CD8-positive, alpha-beta memory T cell (primary cell): ENCODE measurements at regions not wholly inside any gene's neighbourhood (a gene's known extent, or its start where the extent isn't known, plus 50 kb on each side); places are given as distances from the start of the nearest gene placed in this dataset.
A peak's percentile ranks its signal among the peaks of the same experiment; 100 is the strongest.

Experiments
- CTCF ChIA-PET: fragments of 350-600 bp; sonication (Branson Sonifier 250); formaldehyde crosslinking; loops from one replicate; lab custom pipeline; 2021; ENCODE audit warnings: antibody characterized with exemption; lab: Charles Lee
- POLR2A ChIA-PET: fragments of 350-600 bp; sonication (Branson Sonifier 250); formaldehyde crosslinking; loops from one replicate; lab custom pipeline; 2021; ENCODE audit warnings: antibody characterized with exemption; lab: Charles Lee
- DNase-seq, 5 donors: peaks; one replicate each; pipeline versions ENCODE4 v3.0.0 to v3.0.0-alpha.2; 2020 to 2022; ENCODE audit warnings: mixed read lengths in 1 of 5
- H3K27ac ChIP-seq: one replicate; pipeline ENCODE4 v1.7.0; 2013; ENCODE audit warnings: low read depth, mild to moderate bottlenecking, low read length, moderate library complexity
- H3K27me3 ChIP-seq: 2 replicates; pipeline ENCODE4 v1.7.0; 2013; ENCODE audit warnings: low read length, mild to moderate bottlenecking; ENCODE audit not compliant: insufficient read depth, poor library complexity, severe bottlenecking
- H3K36me3 ChIP-seq: 2 replicates; pipeline ENCODE4 v1.7.0; 2013; ENCODE audit warnings: mild to moderate bottlenecking, low read length, moderate library complexity; ENCODE audit not compliant: insufficient read depth
- H3K4me1 ChIP-seq: 2 replicates; pipeline ENCODE4 v1.7.0; 2013; ENCODE audit warnings: mild to moderate bottlenecking, low read length, moderate library complexity; ENCODE audit not compliant: insufficient read depth
- H3K4me3 ChIP-seq: 2 replicates; pipeline ENCODE4 v1.7.0; 2013; ENCODE audit warnings: mild to moderate bottlenecking, low read length
- H3K9me3 ChIP-seq: 2 replicates; pipeline ENCODE4 v1.7.0; 2013; ENCODE audit warnings: mild to moderate bottlenecking, low read length
- H3K27ac Mint-ChIP-seq, 8 donors: one replicate each; pipeline ENCODE4 v1.8.0; 2020 to 2021; ENCODE audit warnings: mixed read lengths in 8 of 8, mild to moderate bottlenecking in 6 of 8, inconsistent platforms in 3 of 8, moderate library complexity in 3 of 8
- H3K27me3 Mint-ChIP-seq, 2 donors: one replicate each; pipeline ENCODE4 v1.8.0; 2020 to 2021; ENCODE audit warnings: mixed read lengths in 2 of 2, mild to moderate bottlenecking in 1 of 2, moderate library complexity in 1 of 2
- H3K36me3 Mint-ChIP-seq, 3 donors: one replicate each; pipeline ENCODE4 v1.8.0; 2020 to 2021; ENCODE audit warnings: mixed read lengths in 3 of 3, inconsistent platforms in 1 of 3, mild to moderate bottlenecking in 1 of 3
- H3K4me1 Mint-ChIP-seq, 3 donors: one replicate each; pipeline ENCODE4 v1.8.0; 2020 to 2021; ENCODE audit warnings: mixed read lengths in 3 of 3, inconsistent platforms in 1 of 3, mild to moderate bottlenecking in 1 of 3
- H3K4me3 Mint-ChIP-seq, 7 donors: one replicate each; pipeline ENCODE4 v1.8.0; 2020 to 2021; ENCODE audit warnings: mixed read lengths in 7 of 7, mild to moderate bottlenecking in 6 of 7, moderate library complexity in 4 of 7, inconsistent platforms in 2 of 7
- H3K9me3 Mint-ChIP-seq, 5 donors: one replicate each; pipeline ENCODE4 v1.8.0; 2020 to 2022; ENCODE audit warnings: mixed read lengths in 5 of 5, mild to moderate bottlenecking in 3 of 5, moderate library complexity in 2 of 5, inconsistent platforms in 1 of 5

DNA sequence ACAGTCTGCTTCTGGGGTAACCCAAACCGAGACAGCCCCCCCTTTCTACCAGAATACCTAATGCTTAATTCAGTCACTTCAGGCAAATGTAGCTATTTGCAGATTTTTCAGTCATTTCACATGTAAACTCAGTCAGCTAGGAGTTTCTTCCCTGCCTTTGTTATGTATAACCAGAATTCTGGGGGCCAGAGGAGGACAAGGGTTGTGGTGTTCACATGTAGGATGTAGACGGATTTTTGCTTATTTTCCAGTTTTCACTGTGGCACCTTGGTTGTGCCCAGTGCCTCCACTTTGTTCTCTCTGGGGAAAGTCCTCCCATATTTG lies 51.1 kb downstream of the PROKR2 start:
- Histone ChIP-seq H3K4me3 (no peak overlapping the region), H3K27ac (no peak overlapping the region), H3K9me3 (no peaks in the 10 kb centered on the region), H3K4me1 (peaks cover 23% of the 10 kb centered on the region), H3K36me3 (no peaks in the 10 kb centered on the region), H3K27me3 (no peaks in the 10 kb centered on the region)
- Mint-ChIP-seq H3K4me1 (peaks cover 41 to 48% (median 44%) of the 10 kb centered on the region in 3 donors), H3K27ac (no peak overlapping the region), H3K4me3 (no peak overlapping the region), H3K27me3 (peaks cover 0 to 19% of the 10 kb centered on the region in 2 donors), H3K9me3 (no peaks in the 10 kb centered on the region), H3K36me3 (no peaks in the 10 kb centered on the region)
- DNase-seq: no peak
- ChIA-PET POLR2A (no interaction called here), CTCF (no interaction called here)

DNA sequence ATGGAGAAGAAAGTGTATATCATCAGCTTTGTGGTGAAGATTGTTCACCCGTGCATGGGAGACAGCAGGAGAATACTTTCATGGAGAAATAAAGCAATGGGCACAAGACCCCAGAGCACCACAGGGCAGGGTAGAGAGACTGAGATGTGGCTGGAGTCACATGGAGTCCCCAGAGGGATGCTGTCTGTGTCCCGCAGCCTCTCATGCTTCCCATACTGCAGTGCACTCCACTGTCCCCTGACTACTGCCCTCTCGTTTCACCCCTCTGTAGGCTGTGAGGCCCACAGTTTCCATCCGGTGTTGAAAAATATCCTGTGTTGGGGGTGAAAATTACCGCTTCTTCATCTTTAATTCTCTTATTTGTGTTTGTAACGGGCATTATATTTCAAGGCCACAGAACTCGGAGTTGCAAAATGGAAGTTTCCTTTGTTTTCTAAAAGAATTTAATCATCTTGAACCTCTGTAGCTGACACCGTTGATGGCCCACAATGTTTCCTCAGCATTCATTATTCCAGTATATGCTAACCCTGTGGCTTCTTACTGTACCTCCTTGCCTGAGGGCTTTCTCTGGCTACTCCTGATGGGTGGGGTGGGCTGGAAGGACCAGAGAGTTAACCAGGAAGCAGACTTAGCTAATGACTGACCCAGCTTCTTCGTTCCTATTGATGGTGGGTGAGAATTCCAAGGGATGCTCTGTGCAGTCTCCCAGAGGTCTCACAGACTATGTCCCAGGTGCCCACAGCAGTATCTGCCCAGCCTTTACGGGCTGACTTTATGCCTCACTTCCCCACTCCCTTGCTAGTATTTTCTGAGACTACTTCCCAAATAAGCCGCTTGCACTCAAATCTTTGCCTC lies 51.7 kb downstream of the PROKR2 start:
- ChIA-PET CTCF (no interaction called here), POLR2A (no interaction called here)
- Histone ChIP-seq H3K27me3 (no peaks in the 10 kb centered on the region), H3K36me3 (no peaks in the 10 kb centered on the region), H3K4me1 (peaks cover 23% of the 10 kb centered on the region), H3K27ac (no peak overlapping the region), H3K9me3 (no peaks in the 10 kb centered on the region), H3K4me3 (no peak overlapping the region)
- Mint-ChIP-seq H3K4me1 (peaks cover 38 to 46% (median 44%) of the 10 kb centered on the region in 3 donors), H3K36me3 (no peaks in the 10 kb centered on the region), H3K9me3 (no peaks in the 10 kb centered on the region), H3K4me3 (no peak overlapping the region), H3K27ac (no peak overlapping the region), H3K27me3 (peaks cover 0 to 19% of the 10 kb centered on the region in 2 donors)
- no peak for DNase-seq

DNA sequence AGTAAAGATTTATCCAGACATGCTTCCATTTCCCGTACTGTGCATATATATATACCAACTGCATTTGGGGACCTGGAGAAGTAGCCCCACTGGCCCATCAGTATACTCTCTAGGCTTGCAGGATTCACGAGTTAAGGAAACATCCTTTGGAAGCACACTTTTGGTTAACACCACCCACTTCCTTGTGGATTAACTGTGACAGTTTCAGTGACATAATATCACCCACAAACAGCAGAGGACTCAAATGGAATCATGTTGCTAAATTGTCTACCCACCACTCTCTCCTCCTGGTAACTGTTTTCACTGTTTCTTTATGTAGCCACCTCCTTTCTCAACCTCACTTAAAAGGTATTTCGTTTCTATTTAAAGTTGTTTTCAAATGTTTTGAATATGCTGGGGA lies 55.0 kb downstream of the PROKR2 start:
- peaks cover 0 to 3% (median 0%) of the 10 kb centered on the region in 5 donors for H3K9me3 Mint-ChIP-seq
- H3K4me1 Mint-ChIP-seq: peaks cover 21 to 26% (median 23%) of the 10 kb centered on the region in 3 donors
- CTCF ChIA-PET: no interaction called here
- no peaks in the 10 kb centered on the region for H3K36me3 ChIP-seq
- no peaks in the 10 kb centered on the region for H3K9me3 ChIP-seq
- H3K27me3 ChIP-seq: no peaks in the 10 kb centered on the region
- no peak overlapping the region for H3K4me3 ChIP-seq
- H3K4me1 ChIP-seq: peaks cover 9% of the 10 kb centered on the region
- POLR2A ChIA-PET: no interaction called here
- no peak for DNase-seq
- no peaks in the 10 kb centered on the region for H3K36me3 Mint-ChIP-seq
- no peak overlapping the region for H3K4me3 Mint-ChIP-seq
- peak overlapping the region in 1 of 8 donors; percentile 2 for H3K27ac Mint-ChIP-seq
- peaks cover 2 to 19% of the 10 kb centered on the region in 2 donors for H3K27me3 Mint-ChIP-seq
- H3K27ac ChIP-seq: no peak overlapping the region

DNA sequence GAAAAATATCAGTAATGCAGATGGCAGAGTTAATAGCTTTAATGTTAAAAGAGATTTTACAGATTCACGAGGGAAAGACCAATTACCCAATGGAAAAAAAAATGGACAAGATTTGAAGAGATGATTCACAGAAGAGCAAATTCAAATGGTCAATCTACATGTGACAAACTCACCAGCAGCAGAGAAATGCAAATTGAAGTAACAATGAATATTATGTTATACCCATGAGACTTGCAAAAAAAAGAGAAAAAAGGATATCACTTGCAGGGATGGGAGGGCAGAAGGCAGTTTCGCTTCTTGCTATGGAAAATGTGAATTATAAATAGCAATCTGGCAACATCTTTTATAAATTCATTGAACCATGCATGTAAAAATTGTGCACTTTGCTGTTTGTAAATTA lies 55.9 kb downstream of the PROKR2 start:
- POLR2A ChIA-PET: no interaction called here

More for the DNA sequence above, 55.9 kb downstream of the PROKR2 start:
- H3K27me3 ChIP-seq: no peaks in the 10 kb centered on the region
- CTCF ChIA-PET: no interaction called here
- no peaks in the 10 kb centered on the region for H3K9me3 ChIP-seq
- no peak overlapping the region for H3K4me3 ChIP-seq
- no peak overlapping the region for H3K27ac ChIP-seq
- H3K4me1 ChIP-seq: peaks cover 1% of the 10 kb centered on the region
- no peak for DNase-seq
- peaks cover 0 to 3% (median 0%) of the 10 kb centered on the region in 5 donors for H3K9me3 Mint-ChIP-seq
- H3K4me3 Mint-ChIP-seq: no peak overlapping the region
- peaks cover 2 to 19% of the 10 kb centered on the region in 2 donors for H3K27me3 Mint-ChIP-seq
- H3K4me1 Mint-ChIP-seq: peaks cover 14 to 19% (median 18%) of the 10 kb centered on the region in 3 donors
- no peaks in the 10 kb centered on the region for H3K36me3 Mint-ChIP-seq
- no peaks in the 10 kb centered on the region for H3K36me3 ChIP-seq
- H3K27ac Mint-ChIP-seq: no peak overlapping the region
